Right lung (tissue), 2 donors: ENCODE measurements at regions not wholly inside any gene's neighbourhood (a gene's known extent, or its start where the extent isn't known, plus 50 kb on each side); places are given as distances from the start of the nearest gene placed in this dataset.
"Not testable (repeated sequence)": the region's sequence is repeated elsewhere in the genome, so short reads cannot be mapped to it uniquely, and the experiment has no call there.

Source experiments
- DNase-seq, 2 donors: peaks; one replicate each; pipeline ENCODE4 v3.0.0-alpha.2; 2013

- no peak for DNase-seq
These were observed 231.5 kb upstream of the SETMAR start for GRCh38 chr3:4071481-4072184.

- DNase-seq = not testable (repeated sequence)
These were observed 225.9 kb upstream of the SETMAR start for GRCh38 chr3:4077278-4077677.

- no peak for DNase-seq
These were observed 225.2 kb upstream of the SETMAR start for GRCh38 chr3:4077950-4078349.

- no peak for DNase-seq
These were observed 224.3 kb upstream of the SETMAR start for GRCh38 chr3:4078903-4079302.

- no peak for DNase-seq
These were observed 223.6 kb upstream of the SETMAR start for GRCh38 chr3:4079339-4080195.

- no peak for DNase-seq
These were observed 219.7 kb upstream of the SETMAR start for GRCh38 chr3:4083225-4084015.

GRCh38 chr3:4084271-4084670 is 218.9 kb upstream of the SETMAR start:
- DNase-seq = no peak

GRCh38 chr3:4086662-4087061 is 216.5 kb upstream of the SETMAR start:
- DNase-seq = not testable (repeated sequence)

- DNase-seq = peak in 1 of 2 donors; percentile 9
These were observed 211.4 kb upstream of the SETMAR start for GRCh38 chr3:4091786-4092185.

- no peak for DNase-seq
These were observed 205.4 kb upstream of the SETMAR start for GRCh38 chr3:4097801-4098200.

GRCh38 chr3:4099607-4100006 is 203.6 kb upstream of the SETMAR start:
- no peak for DNase-seq

- DNase-seq = no peak
These were observed 195.7 kb upstream of the SETMAR start for GRCh38 chr3:4107430-4107829.

GRCh38 chr3:4113811-4114522 is 189.2 kb upstream of the SETMAR start:
- DNase-seq = no peak

GRCh38 chr3:4119119-4119518 is 184.1 kb upstream of the SETMAR start:
- DNase-seq = no peak

GRCh38 chr3:4125576-4125975 is 177.6 kb upstream of the SETMAR start:
- DNase-seq = no peak

GRCh38 chr3:4138150-4138785 is 164.9 kb upstream of the SETMAR start:
- DNase-seq = no peak

GRCh38 chr3:4138786-4139431 is 164.3 kb upstream of the SETMAR start:
- no peak for DNase-seq

GRCh38 chr3:4139462-4140140 is 163.6 kb upstream of the SETMAR start:
- no peak for DNase-seq

- DNase-seq = no peak
These were observed 162.2 kb upstream of the SETMAR start for GRCh38 chr3:4140921-4141320.

GRCh38 chr3:4147556-4148118 is 155.5 kb upstream of the SETMAR start:
- DNase-seq = no peak
